NCI-H2196 (cell line): ENCODE measurements at regions not wholly inside any gene's neighbourhood (a gene's known extent, or its start where the extent isn't known, plus 50 kb on each side); places are given as distances from the start of the nearest gene placed in this dataset.

Source experiments
- DNase-seq: peaks from one replicate; lab custom pipeline; 2025; ENCODE audit not compliant: unreplicated experiment; lab: John Stamatoyannopoulos, UW

DNA sequence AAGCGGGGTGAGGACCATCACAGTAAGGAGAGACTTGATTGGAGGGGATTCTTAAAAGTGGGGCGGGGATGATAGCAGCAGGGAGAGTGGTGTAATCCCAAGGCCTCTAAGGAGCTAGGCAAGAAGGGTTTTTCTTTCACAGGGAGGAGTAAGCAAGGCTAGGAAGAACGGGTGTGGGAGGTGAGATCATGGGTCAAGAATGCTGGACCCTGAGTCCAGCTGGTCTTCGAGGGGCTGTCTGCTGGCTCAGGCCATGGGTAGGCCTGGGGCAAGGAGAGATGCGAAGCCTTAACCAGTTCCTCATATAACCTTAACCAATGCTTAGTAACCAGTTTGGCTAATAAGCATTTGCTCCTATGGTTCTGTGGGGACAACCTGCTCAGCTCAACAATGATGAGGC lies 599.1 kb downstream of the NPHP4 start:
- no peak for DNase-seq

DNA sequence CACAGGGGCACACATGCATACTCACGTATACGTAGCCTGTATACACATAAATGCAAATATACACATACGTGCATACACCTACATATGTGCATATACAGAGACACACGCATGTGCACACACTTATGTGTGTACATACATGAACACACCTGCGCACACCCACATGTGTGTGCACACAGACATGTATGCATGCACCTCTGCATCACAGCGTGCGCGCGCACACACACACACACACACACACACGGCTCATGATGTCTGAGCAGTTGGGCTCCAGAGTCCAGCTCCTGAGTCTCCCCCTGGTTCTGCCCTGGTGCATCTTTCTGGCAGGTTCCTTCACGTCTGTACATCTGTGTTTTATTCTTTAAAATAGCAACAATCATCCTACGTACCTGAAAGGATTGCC lies 600.5 kb downstream of the NPHP4 start:
- no peak for DNase-seq

DNA sequence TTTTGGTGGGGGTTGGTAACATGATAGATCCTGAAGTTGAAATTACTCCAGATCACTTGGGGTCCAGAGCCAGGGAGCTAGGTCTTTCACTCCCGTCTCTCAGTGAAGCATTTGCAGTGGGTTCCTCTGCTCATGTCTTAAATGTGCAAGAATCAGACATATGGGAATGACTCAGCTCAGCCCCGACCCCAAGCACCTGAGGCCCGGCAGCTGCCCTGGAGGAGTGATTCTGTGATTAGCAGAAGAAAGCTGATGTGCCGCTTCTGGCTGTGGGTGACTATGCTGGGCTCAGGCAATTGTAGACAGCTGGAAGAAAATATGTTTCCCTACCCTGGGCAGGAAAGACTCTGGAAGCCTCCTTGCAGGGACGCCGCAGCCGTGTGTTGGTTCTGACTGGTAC lies 601.7 kb downstream of the NPHP4 start:
- DNase-seq, result no peak

DNA sequence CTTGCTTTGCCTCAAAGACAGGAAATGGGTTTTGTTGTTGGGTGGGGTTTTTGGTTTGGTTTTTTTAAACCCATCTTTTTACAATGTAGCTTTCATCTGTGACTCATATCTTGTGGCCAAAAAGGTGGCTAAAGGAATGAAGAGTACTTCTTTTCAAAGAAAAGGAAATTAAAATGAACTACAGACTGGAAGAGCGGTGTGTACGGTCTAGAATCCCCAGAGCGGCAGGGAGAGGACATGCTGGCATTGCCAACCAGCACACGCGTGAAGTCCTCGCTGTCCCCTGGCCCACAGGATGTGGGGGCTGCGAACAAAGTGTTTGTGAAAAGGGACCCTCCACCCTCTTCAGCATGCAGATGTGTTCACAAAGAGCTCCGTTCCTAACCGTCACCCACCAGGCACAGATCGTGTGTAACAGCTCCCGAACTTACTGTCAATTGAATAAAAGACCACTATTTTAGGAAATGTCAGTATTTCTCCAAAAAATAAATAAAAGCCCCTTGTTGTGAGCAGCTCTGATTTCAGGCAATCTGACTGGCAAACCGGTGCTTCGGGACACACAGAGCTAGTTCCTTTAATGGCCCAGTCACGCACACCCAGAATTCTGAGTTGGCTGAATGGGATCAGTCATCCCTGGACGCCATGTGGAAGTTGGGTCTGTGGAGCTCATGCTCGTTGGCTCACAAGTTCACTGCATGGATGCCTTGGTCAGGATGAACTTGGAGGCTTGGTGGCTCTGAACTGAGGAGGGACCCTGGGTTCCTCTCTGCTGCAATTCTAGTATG lies 602.9 kb downstream of the NPHP4 start:
- no peak for DNase-seq

DNA sequence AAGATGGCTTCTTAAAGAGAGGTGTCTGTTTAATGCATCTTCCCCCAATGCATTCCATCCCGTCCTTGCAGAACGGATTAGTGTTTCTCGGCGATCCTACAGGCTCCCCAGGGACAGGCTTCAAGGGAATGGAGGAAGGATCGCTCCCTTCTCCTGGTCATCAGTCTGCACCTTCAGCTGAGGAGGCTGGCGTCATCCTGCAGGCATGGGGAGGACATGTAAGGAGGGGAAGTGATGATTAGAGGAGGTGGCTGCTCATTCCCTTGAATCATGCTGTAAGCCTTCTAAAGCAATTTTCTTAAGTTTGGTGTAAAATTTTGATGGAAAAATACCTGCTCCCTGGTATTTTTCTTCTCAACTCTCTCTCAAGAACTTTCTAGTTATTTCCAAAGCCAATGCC lies 603.6 kb downstream of the NPHP4 start:
- DNase-seq, result no peak

DNA sequence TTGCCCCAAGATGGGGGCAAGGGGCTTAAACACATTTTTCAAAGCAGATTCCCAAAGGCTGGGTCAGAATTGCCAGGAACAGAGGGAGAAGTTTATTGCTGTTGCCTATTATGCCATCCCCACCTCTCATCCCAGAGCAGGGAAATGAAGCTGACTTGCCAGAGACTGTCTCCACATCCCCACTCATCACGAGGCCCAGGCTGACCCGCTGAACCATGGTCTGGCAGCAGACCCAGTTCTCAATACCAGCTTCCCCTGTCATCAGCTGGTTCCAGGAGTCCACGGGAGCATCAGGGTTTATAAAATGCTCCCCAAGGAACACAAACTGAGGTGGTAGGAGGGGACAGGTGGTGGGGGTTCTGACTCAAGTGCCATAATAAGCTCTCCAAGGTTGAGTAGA lies 605.9 kb downstream of the NPHP4 start:
- DNase-seq, result no peak

DNA sequence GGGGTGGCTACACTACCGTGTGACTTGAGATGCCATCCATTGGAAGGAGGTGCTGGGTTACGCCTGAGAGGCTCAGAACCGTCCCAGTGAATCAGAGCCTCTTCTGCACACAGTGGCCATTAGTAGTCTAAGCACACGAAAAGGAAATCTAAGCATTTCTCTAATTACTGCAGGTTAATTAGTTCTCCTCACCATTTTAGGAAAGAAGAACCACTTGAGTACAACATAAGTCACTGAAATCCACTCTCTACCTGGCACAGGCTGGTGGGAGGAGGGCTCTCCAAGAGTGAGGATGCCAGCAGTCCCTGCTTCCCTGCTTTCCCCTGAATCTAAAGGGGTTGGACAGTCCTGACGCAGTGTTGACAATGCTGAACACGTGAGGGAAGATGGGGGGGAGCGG lies 606.3 kb downstream of the NPHP4 start:
- no peak for DNase-seq

DNA sequence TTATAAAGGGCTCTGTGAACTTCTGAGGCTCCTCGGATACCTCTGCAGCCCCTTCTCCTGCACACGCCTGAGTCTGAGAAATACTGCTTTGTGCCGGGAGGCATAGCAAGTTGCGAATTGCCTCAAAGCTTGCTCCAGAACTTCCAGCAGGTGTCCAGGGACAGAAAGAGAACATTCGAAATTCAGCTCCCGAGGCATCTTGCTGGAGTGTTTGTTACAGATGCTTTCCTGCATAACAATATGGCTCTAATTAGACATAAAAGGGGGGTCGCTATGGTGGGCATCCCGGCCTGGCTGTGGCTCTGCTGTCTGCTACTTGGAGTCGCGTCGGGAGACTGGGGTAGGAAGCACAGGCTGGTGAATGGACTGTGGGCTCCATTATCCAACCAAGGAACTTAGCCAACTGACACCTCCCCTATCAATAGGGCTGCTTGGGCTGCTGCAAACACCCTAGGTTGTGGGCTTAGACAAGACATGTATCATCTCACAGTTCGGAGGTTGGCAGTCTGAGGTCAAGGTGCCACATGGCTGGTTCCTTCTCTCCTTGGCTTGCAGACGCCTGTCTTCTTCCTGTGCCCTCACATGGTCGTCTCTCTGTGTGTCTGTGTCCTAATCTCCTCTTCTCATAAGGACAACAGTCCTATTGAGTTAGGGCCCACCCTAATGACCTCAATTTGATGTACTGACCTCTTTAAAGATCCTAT lies 607.0 kb downstream of the NPHP4 start:
- no peak for DNase-seq

DNA sequence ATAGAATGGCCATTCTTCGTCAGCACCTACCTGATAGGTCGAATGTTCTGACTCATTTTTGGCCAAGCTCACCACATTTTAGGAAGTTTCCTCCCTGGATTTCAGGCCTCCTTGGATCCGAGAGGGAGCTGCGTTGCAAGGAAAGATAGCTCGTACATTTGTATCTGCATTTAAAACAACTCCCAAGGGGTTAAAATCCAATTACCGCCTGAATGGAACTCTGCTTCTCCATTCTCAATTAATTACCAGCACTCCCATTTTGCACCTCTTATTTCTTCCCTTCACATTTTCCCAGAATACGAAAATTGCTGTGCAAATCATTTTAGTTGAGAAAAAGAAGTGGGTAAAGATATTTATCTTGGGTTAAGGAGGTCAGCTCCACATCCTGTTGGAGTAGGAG lies 610.7 kb downstream of the NPHP4 start:
- no peak for DNase-seq

DNA sequence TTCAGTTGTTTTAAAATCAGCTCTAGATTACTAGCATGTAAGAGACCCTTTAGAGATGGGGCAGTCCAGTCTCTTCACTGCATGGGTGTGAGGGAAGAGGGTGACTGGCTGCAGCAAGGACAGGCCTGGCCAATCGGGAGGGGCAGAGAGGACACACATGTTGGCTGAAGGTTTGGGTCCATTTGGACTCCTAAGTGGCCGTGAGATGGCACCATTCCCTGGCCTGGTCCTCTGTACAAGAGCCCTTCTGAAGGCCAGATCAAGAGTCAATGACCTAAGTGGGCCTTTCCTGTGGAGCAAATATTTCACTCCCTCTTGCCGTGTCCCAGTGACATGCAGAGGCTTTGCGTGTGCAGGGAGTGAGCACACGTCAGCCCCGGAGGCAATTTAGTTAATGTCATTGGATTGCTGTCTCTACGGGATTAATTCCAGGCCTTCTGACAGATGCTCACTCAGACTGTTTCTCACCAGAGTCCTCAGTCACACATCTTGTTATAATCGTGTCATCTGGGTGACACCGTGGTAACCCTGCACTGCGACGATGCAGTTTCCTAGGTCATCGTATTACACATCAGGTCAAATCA lies 613.0 kb downstream of the NPHP4 start:
- DNase-seq, result no peak

DNA sequence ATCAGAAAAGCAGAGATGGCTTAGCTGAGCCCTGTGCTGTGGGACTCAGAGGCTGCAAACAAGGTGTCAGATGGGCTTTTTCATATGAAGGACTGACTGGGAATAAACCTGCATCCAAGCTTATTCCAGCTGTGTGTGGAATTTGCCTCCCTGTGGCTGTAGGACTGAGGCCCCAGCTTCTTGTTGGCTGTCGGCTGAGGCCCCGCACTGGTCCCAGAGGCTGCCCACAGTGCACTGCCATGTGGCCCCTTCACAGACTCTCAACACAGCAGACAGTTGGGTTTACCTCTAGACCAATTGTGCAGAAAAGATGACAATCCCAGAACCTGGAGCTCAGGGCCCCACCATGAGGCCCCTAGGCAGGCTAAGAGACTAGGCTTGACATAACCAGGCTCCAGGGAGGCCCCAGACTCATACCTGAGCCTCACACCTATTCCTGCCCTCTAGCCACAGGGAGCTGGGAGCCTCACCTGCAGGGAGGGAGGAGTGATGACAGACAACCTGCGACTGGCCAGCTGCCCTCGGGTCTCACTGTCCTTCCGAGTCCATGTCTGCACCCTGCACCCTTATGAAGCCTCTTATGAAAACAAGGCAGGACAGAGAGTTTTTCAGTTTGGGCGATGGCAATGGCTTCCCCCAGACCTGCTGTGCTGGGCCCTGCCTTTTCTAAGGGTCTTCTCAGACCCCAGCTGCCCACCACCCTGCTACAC lies 615.5 kb downstream of the NPHP4 start:
- DNase-seq, result no peak

DNA sequence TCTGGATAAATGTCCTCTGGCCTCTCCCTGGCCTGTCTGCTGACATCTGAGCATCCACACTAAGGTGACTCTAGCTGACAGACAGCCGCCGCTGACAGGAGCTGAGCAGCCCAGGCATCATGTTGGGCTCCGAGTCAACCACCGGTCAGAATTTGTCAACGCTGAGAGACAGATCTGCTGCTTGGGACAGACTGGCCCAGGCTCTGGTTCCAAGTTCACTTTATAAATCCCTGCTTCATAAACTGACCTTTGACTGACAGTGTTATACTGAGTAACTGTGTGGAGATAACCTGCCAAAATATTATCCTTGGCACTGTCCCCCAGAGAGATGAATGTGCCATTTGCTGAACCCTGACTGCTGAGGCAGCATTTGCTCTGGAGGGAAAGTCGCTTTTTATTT lies 616.7 kb downstream of the NPHP4 start:
- no peak for DNase-seq

DNA sequence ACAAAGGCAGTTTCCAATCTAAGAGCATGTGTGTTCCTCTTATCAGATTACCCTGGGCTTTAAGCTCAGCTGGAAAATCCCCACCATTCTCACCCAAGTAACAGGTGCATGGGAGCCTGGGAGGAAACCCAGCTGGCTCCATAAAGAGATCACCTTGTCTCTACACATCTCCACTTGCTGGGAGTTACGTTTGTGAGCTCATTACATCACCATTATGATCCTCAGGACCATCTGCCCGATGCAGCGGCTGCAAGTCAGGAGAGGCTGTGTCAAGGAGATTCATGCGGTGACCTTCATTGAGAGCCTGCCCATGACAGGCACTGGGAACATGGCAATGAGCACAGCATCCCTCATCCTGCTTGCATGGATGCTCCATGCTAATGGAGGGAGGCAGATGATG lies 618.0 kb downstream of the NPHP4 start:
- no peak for DNase-seq

DNA sequence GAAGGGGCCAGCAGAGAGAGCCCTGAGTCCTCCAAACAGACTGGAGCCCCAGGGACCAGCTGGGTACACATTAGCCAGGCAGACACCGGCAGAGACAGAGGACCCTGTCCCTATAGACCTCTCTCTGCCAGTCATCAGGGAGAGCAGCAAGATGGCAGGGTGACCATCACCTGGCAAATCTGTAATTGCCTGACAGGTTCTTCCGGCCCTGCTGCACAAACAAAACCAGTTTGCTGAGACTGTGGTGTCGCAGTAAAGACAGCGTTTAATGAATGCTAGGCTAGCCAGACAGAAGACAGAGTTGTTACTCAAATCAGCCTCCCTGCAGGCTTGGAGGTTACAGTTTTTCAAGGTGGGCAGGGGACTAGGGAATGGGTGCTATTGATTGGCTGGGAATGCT lies 618.9 kb downstream of the NPHP4 start:
- DNase-seq, result no peak

DNA sequence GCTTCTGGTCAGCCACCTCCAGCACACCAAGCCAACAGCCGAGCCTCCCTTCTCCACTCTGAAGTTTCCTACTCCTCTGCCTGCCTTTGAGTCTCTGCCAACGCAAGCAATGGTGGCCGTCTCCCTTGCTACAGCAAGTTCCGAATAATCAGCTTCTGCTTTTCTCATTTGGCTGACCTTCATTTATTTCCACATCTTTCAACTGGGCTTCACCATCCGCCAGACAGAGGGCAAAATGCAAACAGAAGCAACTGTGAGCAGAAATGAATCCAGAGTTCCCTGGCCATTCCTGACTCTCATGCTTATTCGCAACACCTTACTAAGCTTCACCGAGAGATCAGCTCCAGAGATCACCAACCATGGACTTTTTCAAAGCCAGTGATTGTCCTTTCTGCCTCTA lies 621.0 kb downstream of the NPHP4 start:
- no peak for DNase-seq

DNA sequence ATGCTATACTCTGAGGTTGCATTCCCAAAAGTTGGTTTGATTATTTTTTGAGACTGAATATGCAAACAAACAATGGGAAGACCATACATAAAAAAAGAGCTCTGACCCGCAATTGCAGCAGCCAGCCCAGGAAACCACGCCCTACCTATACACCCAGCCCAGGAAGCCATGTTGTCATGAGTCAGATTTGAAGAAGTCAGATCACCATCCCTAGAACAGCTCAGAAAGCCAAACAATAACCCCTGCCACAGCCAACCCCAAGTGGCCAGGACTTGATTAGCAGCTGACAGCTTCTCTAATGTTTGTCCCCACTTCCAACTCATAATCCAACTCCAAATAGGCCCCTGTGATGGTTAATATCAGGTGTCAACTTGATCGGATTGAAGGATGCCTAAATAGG lies 621.9 kb downstream of the NPHP4 start:
- DNase-seq, result no peak

DNA sequence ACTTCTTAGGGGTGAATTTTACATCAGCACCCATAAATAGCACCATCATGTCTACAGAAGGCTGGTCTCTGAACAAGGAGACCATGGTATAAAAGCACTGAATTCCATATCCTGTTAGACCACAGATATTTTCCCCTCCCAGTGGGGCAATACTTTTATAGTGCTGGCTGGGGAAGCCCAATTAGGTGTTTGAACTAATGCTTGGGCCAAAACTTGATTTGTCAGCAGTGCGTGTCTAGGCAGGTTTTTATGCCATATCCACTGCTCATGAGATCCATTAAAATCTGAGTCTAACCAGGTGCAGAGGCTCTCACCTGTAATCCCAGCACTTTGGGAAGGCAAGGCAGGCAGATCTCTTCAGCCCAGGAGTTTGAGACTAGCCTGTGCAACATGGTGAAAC lies 623.0 kb downstream of the NPHP4 start:
- no peak for DNase-seq

DNA sequence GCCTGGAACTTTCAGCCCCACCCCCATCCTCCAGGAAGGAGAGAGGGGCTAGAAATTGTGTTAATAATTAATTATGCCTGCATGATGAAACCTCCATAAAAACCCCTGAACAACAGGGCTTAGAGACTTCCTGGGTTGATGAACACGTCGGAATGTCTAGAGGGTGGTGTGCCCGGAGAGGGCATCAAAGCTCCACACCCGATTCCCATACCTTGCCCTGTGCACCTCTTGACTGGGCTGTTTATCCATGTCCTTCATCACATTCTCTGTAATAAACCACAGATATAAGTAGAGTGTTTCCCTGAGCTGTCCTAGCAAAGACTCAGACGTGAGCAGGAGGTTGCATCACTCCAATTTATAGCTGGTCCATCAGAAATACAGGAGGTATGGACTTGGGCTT lies 624.0 kb downstream of the NPHP4 start:
- DNase-seq, result no peak

DNA sequence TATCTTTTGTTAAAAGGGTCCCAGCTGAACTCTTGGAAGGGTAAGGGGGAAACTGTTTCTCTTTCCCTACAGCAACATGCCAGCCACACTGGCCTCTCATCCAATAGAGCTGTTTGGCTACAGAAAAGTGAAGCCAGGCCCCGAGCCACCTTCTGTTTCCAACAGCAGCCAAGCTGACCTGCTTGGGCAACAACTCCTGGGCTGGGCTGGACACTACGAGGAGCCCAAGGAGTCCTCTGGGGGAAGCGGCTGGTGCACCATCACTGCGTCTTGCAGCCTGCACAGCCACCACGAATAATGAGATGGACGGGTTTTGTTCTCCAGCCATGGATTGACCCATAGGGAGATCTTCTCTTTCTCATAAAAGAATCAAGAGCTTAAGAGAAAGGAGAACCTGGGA lies 624.9 kb downstream of the NPHP4 start:
- DNase-seq, result no peak

DNA sequence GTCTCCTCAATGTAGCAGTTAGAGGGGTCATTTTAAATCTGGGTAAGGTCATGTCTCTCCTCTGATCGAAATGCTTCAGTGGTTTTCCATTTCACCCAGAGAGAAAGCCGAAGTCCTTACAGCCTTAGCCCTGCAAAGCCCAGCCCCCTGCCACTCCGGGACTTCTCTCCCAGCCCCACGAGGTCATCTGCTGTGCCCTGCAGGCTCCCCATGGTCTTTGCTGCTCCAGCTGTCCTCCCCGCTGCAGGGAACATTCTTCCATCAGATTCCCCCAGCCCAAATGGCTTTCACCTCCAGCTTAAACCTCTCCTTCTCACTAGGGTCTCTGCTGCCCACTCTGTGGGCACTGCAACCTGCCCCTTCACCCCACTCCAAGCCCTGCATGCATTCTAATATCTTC lies 626.5 kb downstream of the NPHP4 start:
- no peak for DNase-seq

DNA sequence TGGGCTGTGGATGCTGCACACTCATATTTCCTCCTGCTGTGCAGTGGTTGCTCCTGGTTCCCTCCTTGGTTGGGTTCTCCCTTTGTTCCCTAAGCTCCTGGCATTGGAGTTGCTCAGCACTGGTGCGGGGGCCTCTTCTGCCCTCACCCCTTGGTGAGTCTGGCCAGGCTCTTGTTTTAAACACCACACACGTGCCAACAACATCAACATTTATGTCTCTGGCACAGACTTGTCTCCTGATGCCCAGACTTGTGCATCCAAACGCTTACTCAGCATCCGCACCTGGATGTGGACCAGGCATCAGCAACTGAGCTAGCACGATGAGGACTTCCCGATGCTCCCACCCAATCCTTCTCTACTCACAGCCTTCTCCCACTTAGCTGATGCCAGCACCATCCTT lies 627.6 kb downstream of the NPHP4 start:
- DNase-seq, result no peak

DNA sequence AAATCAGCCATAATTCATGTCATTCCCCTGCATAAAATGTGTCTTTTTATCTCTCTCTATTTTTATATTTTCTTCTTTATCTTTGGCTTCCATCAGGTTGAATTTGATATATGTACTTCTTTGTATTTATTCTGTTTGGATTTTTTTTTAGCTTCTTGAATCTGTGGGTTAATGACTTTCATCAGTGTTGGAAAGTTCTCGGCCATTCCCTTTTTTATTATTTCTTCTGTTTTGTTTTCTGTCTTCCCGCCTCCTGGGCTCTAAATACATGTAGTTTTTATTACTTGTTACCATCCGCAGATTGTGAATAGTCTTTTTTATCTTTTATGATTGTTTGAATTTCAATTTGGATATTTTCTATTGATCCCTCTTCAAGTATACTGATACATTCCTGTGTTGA lies 637.5 kb downstream of the NPHP4 start:
- DNase-seq, result no peak
